ENCODE measurements at regions not wholly inside any gene's neighbourhood (a gene's known extent, or its start where the extent isn't known, plus 50 kb on each side); places are given as distances from the start of the nearest gene placed in this dataset.
"Not testable (repeated sequence)": the region's sequence is repeated elsewhere in the genome, so short reads cannot be mapped to it uniquely, and the experiment has no call there.

DNA sequence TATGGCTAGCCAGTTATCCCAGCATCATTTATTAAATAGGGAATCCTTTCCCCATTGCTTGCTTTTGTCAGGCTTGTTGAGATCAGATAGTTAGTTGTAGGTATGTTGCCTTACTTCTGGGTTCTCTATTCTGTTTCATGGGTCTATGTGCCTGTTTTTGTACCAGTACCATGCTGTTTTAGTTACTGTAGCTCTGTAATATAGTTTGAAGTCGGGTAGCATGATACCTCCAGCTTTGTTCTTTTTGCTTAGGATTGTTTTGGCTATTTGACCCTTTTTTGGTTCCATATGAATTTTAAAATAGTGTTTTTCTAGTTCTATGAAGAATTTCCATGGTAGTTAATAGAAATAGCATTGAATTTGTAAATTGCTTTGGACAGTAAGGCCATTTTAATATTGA, 300.5 kb downstream of the PTGER3 start:
- DNase-seq (ENCODE audit: low read depth in 2 of 2), result not testable (repeated sequence)

DNA sequence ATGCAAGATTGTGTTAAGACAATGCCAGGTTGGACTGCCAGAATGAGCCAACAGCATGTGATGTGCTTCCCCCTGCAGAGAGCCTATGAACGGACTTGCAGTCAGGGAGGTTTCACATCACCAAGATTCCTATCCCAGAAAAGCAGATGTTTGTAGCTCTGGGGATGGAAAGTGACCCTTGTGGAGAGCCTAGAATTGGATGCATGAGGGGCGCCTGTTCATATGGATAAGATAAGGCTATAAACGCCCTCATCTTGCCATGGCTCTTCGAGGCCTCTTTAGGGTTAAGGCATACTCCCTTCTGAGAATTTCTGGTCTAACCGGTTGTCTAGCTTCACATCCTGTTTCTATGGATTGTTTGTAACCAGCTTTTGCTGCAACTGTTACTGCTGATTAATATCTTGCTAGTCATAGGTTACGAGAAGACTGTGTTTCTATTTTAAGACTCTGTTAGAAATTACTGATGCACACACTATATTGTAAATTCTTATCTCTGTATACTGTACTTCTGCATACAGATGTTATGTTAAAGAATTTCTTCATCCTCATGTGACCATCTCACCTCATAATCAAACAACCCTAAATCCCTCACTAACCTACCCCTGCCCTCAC, 295.8 kb downstream of the PTGER3 start:
- not testable (repeated sequence) for DNase-seq (ENCODE audit: low read depth in 2 of 2)

DNA sequence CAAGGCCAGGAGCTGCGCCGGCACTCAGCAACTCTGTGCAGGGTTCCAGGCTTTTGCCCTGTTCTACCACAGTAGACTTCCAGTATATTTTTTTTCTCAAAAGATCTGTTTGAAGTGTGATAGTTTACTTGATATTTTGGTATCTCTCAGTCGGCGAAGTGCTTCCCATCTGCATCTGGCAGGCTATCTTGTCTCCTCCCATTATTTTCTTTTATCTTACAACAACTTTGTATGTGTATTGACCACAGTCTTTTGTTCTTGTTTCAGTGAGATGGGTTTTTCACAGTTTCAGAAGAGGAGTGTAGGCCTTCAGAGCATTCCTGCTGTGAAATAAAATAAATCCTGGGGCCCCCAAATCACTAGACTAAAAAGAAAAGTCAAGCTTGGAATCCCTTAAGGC, 292.9 kb downstream of the PTGER3 start:
- no peak for DNase-seq (ENCODE audit: low read depth in 2 of 2)

DNA sequence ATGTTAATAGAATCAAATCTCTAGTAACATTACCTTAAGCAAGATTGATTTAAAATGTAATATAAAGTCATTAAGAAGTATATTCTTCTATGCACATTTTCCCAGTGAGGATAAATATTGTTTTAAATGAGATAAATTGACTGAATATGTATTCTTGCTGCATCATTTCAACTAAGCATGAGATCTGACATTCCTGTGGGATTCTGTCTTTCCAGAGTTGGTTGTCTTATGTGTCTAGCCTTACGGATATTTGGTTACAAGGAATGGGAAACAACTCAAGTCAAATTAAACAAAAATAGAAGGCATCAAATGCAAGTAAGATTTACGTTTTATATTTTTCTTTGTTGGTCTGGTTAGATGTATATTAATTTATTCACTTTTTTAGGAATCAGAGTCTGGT, 287.5 kb downstream of the PTGER3 start:
- DNase-seq (ENCODE audit: low read depth in 2 of 2), result no peak

DNA sequence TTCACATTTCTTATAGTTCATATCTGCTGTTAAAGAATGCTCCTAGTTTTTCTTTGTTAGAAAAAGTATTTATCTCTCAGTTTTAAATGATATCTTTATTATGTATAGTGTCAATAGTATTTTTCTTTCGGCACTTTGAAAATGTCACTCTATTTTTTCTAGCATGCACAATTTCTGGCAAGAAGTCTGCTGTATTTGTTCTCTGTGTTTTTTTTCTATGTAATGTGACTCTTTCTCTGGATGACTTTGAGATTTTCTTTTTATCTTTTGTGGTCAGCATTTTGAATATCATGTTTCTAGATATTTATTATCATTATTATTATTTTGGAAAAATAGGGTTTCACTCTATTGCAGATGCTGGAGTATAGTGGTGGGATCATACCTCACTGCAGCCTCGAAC, 285.2 kb downstream of the PTGER3 start:
- DNase-seq (ENCODE audit: low read depth in 2 of 2), result no peak

DNA sequence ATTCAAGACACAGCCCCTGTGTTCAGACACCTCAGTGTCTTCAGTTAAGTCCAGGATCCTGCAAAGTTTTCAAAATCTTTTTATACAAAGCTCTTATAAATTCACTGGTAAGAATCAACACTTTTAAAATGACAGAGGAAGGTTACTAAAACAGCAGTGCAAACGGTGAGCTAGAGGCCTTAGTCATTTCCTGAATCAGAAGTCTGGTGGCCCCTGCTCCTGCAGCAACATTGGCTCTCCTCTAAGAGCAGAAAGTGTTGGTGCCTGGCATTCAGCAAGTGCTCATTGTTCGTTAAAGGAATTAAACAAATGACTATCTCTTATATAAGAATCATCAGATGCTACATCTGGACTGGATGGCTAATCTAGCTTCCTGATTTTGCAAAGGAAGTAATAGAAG, 282.9 kb downstream of the PTGER3 start:
- DNase-seq (ENCODE audit: low read depth in 2 of 2), result no peak

DNA sequence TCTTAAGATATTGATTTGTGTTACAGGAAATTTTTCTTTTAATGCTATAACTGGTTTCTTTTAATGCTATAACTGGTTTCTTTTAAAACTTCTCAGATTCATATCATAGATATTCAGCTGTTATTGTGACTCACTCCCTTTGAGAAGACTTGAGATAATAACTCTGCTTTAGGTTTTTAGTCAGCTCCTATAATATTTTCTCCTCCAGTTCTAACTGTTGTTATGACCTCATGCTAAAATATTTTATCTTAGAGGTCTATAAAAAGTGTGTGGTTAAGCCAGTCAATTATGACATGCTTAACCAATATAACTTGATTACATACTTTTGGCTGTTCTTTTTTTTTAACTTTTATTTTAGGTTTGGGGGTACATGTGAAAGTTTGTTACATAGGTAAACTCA, 280.2 kb downstream of the PTGER3 start:
- no peak for DNase-seq (ENCODE audit: low read depth in 2 of 2)

DNA sequence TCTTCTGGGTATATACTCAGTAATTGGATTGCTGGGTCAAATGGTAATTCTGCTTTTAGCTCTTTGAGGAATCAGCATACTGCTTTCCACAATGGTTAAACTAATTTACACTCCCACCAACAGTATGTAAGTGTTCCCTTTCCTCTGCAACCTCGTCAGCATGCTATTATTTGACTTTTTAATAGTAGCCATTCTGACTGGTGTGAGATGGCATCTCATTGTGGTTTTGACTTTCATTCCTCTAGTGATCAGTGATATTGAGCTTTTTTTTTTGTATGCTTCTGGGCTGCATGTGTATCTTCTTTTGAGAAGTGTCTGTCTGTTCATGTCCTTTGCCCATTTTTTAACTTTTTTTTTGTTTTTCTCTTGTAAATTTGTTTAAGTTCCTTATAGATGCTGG, 279.4 kb downstream of the PTGER3 start:
- no peak for DNase-seq (ENCODE audit: low read depth in 2 of 2)

- DNase-seq (ENCODE audit: low read depth in 2 of 2), result no peak
These were observed 269.4 kb downstream of the PTGER3 start for GRCh38 chr1:70778056-70778762.

GRCh38 chr1:70778934-70779333, 268.7 kb downstream of the PTGER3 start:
- DNase-seq (ENCODE audit: low read depth in 2 of 2), result no peak

GRCh38 chr1:70779571-70779970, 268.0 kb downstream of the PTGER3 start:
- DNase-seq (ENCODE audit: low read depth in 2 of 2), result no peak

DNA sequence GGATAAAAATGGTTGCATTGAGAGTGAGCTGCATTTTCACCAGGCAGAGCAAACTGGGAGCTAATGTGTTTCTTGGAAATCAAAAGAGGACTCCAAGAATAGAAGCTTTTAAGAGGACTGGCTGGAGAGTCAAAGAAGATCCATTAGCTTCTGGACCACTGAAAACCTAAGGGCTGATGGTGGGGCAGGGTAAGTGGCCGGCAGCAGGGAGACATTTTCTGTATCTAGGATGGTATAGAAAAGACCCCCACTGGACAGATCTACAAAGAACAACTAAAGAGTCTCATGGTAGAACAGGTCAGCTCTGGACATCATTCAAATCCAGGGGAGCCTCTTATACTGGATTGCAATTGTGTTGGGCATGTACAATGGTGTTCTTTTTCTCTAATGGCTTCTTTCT, 262.3 kb downstream of the PTGER3 start:
- no peak for DNase-seq (ENCODE audit: low read depth in 2 of 2)

DNA sequence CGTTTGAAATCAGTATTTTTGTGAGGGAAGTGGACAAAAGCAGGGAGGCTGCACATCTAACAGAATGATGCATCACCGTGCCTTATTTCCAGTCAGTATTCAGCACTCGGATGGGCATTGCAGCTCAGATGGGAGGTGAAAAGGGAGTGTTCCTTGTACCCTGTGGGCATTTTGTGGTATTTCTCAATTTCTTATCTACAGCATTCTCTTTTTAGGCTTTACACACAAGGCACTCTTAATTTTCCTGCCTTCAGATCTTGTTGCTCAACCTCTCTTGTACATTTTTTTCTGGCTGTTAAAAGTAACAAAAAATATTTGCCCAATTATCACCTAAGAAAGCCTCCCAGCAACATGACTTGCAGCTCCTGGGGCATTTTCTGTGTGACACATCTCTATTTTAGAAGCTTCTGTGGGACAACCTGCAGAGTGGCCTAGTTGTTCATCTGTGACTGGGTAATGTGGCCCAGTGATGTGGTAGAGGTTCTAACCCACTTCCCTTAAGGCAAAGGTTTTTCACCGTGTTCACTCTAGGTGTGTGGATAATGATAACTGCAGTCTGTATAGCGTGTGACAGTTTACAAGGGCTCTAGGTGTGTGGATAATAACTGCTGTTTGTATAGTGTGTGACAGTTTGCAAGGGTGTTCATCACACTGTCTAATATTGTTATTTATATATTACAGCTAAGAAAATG, 257.2 kb downstream of the PTGER3 start:
- no peak for DNase-seq (ENCODE audit: low read depth in 2 of 2)

DNA sequence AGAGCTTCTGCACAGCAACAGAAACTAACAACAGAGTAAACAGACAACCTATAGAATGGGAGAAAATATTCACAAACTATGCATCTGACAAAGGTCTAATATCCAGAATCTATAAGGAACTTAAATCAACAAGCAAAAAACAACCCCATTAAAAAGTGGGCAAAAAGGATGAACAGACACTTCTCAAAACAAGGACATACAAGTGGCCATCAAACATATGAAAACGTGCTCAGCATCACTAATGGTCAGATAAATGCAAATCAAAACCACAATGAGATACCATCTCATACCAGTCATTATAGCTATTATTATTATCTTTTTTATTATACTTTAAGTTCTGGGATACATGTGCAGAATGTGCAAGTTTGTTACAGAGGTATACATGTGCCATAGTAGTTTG, 252.6 kb downstream of the PTGER3 start:
- DNase-seq (ENCODE audit: low read depth in 2 of 2), result not testable (repeated sequence)

- DNase-seq (ENCODE audit: low read depth in 2 of 2), result not testable (repeated sequence)
These were observed 251.3 kb downstream of the PTGER3 start for GRCh38 chr1:70796298-70796697.

GRCh38 chr1:70802625-70803024, 245.0 kb downstream of the PTGER3 start:
- DNase-seq (ENCODE audit: low read depth in 2 of 2), result not testable (repeated sequence)

- no peak for DNase-seq (ENCODE audit: low read depth in 2 of 2)
These were observed 242.0 kb downstream of the PTGER3 start for GRCh38 chr1:70805641-70806040.

DNA sequence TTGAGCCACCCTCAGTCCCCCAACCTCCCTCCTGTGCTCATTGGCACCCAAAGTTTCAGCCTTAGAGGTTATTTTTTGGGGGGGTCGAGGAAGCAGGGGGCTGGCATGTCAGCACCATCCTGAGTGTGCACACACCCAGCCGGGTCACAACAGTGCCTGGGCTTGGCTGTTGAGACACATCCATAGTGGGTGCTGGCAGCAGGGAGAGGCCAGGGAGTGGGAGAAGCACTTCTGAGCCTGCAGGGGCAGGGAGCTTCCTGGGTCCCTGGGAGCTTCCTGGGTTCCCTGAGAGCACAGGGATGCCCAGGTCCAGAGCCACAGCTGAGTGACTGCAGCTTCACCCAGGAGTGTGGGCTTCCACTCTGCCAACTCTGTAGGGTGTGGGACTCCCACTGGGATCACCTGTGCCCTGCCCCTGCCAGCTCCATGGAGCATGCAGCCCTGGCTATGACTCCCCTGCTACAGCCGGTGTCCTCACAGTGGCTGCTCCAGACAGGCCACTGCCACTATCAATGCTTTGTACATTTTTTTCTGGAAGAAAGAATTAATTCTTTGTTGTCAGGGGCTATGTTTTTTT, 240.4 kb downstream of the PTGER3 start:
- DNase-seq (ENCODE audit: low read depth in 2 of 2), result no peak

GRCh38 chr1:70809069-70809468, 238.5 kb downstream of the PTGER3 start:
- DNase-seq (ENCODE audit: low read depth in 2 of 2), result no peak

DNA sequence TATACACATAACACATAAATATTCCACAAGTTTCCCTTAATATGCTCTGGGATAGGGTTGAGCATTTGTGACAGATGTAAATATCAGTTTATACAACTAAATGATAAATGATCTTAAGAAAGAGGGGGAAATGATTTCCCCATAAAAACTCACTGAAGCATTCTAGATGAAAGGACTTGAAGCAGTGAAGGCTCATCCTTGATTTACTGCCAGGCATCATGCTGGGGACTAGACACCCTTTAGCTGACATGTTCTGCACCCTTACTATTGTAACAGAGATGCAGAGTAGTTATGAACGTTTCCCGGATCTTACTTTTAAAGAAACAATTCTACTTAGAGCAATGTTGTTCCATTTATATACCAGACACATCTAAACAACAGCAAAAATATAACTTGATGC, 235.8 kb downstream of the PTGER3 start:
- no peak for DNase-seq (ENCODE audit: low read depth in 2 of 2)

DNA sequence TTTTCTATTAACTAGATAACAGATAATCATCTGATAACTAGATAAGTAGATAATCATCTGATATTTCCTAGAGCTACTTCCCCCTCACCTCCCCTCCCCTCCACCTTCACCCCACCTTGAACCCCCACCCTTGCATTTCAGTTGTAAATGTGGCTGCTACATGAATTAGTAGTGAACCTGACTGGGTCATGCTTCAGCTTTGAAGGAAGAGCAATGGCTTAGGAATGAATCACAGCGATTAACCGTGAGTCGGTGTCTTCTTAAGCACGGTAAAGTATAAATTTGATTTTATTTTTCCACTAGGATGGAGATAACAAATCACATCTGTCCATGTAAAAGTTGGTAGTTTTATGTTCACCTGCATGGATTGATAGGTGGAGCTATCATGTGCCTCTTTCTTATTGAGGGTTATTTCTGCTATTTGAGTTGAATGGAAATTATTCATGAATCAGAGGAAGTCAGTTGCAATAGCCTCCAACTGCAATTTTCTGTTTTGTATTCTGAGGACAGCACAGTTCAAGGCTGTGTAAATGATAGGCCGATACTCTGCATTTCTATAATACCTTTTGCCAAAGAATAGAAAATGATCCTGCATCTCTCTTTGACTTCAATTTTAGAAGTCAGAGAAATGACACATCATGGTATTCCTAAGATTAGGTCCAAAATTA, 235.0 kb downstream of the PTGER3 start:
- DNase-seq (ENCODE audit: low read depth in 2 of 2), result no peak

- DNase-seq (ENCODE audit: low read depth in 2 of 2), result no peak
These were observed 229.2 kb downstream of the PTGER3 start for GRCh38 chr1:70818401-70818800.

All from stimulated activated CD4-positive, alpha-beta T cell treated with anti-CD3 and anti-CD28 coated beads, Interleukin-12 subunit alpha, Interleukin-12 subunit beta, amount 100 ng/mL, for 24 hours (primary cell).